Stimulated activated CD4-positive, alpha-beta T cell treated with anti-CD3 and anti-CD28 coated beads, Interleukin-4, amount 100 ng/mL, for 48 hours (primary cell): ENCODE measurements at regions not wholly inside any gene's neighbourhood (a gene's known extent, or its start where the extent isn't known, plus 50 kb on each side); places are given as distances from the start of the nearest gene placed in this dataset.

Source experiments
- DNase-seq, 2 donors: peaks; one replicate each; pipeline ENCODE4 v3.0.0-alpha.2; 2020; ENCODE audit warnings: low read depth in 2 of 2

DNA sequence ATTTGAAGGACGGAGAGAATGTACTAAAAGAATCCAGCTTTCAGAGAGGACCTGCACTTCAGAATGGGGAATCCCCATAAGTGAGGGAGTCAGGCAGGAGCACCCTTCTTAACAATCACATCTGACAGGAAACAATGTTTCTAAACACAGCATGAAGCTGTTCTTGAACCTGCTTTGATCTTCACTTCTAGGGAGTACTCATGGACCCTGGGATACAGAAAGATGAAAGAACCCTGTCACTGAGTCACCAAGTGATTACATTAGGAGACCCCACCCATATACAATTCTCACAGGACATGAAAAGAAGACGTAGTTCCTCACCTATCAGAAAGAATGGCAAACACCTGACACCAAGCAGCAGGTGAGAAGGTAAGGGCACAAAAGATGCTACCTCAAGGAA is 296.9 kb upstream of the ZC3H12C start:
- DNase-seq: no peak

DNA sequence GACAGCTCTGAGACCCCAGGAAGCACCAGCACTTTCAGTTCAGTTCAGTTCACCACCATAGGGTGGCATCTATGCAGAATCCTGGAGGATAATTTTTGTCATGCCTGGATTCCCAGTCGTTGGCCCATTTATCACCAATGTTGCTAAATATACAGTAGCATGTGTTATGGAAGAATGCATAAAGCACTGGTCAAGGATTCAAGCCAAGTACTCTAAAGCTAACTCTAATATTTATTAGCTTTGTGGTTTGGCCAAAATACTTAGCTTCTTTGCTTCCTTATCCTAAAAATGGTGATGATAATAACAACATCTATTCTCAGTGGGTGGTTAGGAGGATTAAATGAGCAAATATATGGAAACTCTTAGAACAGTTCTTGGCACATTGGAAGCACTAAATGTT is 294.7 kb upstream of the ZC3H12C start:
- DNase-seq: no peak

DNA sequence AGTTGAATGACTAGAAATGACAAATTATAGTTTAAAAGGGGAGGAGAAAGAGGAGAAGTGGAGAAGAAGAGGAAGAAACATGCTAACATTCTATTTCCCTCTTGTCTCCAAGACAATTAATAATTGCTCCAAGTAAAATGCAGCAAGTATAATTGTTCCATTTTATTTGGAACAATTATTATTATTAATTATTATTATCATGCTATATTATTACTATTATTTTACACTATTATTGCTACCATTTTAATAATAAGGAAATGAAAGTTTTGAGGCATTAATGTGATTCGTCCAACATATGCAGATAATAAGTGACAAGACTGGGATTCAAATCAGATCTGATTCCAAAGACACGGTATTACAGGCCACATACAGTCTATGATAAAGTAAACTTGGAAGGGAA is 293.6 kb upstream of the ZC3H12C start:
- no peak for DNase-seq

DNA sequence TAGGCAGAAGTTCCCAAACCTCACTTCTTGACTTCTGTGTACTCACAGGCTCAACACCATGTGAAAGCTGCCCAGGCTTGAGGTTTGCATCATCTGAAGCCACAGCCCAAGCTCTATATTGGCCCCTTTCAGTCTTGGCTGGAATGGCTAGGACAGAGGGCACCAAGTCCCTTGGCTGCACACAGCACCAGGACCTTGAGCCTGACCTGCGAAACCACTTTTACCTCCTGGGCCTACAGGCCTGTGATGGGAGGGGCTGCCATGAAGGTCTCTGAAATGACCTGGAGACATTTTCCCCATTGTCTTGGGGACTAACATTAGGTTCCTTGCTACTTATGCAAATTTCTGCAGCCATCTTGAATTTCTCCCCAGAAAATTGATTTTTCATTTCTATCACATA is 288.3 kb upstream of the ZC3H12C start:
- no peak for DNase-seq

DNA sequence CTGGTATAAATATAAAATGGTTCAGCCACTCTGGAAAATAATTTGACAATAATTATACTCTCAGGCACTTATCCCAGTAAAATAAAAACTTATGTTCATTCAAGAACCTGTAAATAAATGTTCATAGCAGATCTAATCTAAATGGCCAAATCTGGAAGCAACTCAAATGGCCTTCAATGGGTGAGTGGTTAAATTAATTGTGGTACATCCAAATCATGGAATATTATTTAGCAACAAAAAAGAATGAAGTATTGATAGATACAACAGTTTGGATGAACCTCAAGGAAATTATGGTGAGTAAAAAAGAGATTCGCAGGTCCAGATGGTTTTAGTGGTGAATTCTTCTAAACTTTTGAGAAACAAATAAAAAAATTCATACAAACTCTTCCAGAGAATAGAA is 287.0 kb upstream of the ZC3H12C start:
- no peak for DNase-seq

DNA sequence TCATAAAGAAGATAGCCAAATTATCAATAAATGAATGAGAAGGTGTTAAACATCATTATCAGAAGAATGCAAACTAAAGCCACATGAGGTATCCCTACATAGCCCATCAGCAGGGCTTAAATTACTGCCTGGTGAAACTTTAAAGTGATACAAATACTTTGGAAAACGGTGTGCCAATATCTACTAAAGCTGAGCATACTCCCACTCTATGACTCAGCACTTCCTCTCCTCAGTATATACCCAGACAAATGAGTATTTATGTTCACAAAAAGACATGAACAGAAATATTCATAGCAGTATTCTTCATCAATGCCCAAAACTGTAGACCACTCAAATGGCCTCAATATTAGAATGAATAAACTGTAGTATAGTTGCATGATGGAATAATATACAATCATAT is 284.6 kb upstream of the ZC3H12C start:
- DNase-seq: no peak

DNA sequence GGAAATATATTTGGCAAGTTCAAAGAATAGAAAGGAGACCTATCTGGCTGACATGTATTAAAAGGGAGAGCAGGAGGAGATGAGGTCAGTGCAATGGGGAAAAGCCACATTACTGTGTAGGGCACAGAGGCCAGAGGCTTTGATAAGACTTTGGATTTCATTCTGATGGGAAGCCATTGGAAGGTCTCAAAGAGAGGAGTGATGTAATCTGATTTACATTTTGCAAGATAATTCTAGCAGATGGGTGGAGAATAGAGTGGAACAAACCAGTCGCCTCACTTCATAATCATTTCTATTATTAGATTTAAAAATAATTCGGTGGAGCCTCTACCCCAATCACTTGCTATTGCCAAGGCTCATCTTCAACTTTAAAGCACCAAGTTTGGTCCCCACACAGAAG is 278.4 kb upstream of the ZC3H12C start:
- DNase-seq: no peak

DNA sequence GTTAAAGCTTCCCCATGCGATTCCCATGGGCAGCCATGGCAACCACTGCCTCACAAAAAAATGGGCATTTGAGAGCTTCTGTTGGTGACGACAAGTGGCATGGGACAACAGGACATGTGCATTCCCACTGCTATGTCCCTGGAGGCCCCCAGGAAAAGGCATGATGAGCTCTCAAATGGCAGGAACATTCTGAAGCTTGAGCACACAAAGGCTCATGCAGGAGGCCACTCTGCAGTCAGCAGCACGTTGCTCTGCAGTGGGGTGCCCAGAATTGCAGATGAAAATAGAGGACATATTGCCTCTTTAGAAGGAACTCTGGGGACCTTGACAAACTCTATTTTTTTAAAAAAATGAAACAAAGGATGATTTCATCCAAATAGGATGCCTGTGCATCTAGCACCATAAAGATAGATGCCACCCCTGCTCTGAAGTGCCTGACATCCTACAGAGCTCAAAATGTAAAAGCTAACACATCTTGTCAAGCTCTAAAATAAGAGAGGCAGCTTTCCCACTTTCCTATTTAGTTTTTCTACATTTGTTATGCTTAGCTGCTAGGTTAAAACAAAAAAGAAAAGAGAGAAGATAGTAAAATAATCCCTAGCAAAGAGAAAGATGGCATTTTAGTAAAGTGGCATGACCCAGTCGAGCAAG is 277.6 kb upstream of the ZC3H12C start:
- DNase-seq: no peak

DNA sequence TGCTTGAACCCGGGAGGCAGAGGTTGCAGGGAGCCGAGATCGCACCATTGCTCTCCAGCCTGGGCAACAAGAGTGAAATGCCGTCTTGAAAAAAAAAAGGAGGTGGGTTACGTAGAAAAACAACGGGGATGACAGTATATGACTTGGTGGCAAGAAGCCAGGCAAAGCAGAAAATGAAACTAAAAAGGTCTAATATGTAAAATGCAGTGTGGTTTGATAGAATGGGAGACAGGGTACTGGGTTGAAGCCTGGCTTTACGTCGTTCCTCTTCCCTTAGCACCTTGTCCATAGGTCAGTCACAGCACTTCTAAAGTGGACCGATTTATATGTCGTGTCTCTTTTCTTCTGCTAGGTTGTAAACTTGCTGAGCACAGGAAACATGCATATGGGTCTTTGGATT is 274.9 kb upstream of the ZC3H12C start:
- DNase-seq: no peak

DNA sequence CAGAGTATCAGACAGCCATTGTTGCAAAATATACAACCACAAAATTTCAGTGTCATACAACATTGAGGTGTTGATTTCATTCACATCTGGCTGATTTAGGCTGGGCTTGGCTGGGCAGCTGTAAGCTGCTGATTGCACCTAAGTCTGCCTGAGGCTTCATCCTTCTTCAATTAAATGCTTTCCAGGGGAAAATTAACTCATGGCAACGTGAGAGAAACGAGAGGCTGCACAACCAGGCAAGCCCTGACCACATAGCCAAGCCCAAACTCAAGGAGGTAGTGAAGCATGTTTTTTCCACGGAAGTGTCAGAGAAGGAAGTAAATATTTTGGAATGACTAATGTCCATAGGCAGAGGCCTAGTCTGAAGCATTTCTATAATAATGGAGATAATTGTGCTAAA is 273.8 kb upstream of the ZC3H12C start:
- DNase-seq: no peak

DNA sequence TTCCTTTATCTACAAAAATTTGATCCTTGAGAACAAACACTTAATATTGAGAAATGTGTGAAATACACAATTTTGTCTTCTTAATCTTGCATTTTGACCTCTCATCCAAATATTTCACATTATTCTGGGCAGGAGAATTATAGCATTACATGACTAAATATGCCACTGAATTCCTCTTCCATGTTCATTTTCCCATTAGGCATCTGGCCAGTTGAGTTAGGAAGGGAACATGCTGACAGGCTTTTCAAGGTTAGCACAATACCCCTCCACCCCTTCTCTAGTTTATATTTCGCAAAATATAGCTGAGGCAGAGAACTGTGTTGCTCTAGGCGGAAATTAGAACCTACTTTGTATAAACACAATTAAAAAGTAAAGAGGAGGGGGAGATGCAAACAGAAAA is 271.7 kb upstream of the ZC3H12C start:
- DNase-seq: no peak

DNA sequence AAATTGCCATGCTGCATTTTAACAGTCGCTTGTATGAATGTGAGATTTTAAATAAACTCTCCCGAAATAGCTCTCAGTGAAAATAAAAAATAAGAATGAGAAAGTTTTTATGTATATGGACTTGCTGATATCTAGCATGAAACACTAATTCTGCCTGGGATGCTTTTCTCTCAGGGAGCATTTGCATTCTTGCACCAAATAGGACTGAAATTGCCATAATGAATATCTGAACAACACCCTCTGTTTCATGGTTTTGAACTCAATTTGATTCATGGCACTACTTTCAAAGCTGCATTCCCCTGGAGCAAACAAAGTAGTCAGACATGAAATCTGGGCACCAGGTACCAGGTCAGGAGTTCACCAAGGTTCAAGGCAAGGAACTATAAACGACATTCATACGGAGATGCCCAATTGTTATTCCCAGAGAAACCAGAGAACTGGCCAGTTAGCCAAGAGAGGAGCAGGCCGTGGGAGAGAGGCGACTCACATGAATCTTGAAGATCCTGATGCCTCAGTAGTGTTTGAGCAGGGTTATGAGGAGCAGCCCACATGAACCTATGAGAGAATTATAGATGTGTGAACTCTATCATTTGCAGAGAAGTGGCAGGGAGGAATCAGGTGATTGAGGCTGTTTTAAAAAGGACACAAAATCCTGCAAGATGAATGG is 270.6 kb upstream of the ZC3H12C start:
- DNase-seq: no peak

DNA sequence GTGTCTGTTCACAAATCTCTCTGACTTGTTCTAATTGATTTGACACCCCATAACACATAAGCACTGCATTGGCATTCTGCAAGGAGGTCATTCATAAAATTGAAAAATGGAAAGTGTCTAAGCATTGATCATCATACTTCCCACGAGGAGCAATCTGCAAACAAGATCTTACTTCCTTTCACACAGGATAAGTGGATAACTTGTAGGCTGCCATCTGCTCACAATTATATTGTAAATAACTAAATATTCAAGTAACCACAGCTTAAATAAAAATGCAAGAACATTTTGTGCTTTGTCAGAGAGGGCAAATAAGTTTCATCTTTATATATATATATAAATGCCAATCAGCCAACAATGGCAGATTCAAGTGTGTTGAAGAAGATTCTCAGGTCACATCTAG is 264.8 kb upstream of the ZC3H12C start:
- DNase-seq: no peak

DNA sequence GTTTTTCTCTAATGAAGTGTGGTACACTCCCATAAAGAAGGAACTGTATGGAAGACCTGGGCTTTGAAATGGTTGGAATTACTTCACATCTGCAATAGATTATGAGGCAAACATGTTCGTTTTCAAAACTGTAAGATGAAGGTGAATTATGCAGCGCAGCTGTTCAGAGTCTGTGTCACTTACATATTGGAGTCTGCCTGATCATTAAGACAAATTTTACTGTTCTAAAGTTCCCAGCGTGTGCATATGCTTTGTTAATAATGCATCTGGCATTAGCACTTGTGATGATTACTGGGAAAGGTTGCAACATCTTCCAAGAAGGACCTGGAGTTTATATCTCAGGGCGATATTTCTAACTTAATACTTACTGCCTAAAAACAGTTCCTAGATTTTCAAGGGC is 255.2 kb upstream of the ZC3H12C start:
- DNase-seq: no peak

DNA sequence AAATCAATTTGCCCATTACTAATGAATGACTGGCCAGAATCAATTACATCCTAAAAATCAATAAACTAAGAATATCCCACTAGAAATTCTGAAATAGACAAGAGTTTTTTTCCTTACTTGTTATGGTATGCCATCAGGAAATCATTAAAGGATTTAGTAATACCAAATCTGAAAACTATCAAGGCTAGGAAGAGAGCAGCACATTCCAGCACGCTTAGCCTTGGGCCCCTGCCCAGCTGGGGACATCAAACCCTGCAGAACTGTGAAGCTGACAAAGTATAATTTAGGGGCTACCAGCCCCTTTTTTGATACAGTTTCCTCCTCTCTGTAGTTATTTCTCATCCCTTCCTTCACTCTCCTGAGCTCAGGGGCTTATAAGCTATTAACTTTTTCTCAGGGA is 247.8 kb upstream of the ZC3H12C start:
- DNase-seq: no peak

DNA sequence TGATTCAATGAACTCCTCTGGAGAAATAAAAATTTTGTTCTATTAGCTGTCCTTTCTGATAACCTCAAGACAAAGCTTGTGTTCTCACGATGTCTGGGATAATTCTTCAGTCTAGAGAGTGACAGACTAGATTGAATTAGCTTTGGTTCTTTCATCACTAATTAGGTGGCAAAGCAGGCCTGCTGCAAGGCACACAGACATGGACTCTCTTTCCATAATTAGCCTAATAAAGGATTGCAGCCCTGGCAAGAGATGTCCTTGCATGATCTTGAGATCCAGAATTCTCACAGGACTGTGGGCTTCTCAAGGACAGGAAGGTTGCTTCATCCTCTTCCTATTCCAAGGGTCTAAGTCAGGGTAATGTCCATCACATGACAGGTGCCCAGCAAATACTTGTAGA is 245.6 kb upstream of the ZC3H12C start:
- DNase-seq: no peak

DNA sequence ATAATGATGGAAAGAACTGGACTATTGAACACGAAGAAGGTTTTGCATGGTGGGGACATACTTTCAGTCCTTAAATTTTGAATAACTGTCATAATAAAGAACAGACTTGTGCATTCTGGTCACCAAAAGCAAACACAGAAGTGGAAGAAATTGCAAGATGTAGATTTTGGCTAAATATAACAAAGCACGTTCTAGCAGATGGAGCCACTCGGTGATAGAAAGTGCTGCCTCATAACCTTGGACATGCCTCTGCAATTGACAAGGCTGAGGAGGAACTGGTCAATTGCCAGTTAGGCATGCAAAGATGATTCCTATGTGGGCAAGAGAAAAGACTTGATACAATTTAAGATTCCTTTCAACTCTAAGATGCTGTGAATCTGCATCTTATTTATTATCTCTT is 244.1 kb upstream of the ZC3H12C start:
- DNase-seq: no peak

DNA sequence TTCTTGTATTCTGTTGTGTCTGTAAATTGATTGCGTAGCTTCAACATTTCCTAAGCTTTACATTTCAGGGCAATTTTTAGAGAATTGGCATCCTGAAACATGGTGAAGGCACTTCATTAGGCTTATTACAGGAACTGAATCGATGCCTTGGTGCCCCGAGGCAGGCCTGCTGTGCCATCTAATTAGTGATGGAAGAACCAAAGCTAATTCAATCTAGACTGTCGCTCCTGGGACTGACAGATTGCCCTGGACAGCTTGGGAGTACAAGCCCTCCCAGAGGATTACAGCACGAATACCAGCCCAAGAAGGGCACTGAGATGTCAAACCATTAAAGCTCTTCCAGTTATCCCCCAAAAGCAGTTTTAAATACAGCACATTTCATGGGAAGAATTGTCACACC is 243.2 kb upstream of the ZC3H12C start:
- no peak for DNase-seq

DNA sequence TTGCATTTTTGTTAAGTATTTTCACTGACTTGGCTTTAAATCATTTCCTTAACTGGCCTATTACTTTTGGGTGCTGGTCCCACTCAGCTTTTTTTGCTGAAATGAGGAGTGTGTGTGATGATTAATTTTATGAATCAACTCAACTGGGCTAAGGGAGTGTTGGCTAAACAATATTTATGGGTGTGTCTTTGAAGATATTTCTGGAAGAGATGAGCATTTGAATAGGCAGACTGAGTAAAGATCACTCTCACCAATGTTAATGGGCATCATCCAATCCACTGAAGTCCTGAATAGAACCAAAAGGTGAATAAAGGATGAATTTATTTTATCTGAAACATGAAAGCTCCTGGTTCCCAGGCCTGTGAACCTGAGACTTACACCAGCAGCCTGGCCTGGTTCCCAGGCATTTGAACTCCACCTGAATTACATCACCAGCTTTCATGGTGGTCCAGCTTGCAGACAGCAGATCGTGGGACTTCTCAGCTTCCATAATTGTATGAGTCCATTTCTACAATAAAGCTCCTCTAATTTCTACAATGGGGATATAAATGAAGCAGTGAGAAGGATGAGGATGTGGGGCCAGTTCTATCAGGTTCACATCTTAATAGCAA is 241.3 kb upstream of the ZC3H12C start:
- DNase-seq: no peak

DNA sequence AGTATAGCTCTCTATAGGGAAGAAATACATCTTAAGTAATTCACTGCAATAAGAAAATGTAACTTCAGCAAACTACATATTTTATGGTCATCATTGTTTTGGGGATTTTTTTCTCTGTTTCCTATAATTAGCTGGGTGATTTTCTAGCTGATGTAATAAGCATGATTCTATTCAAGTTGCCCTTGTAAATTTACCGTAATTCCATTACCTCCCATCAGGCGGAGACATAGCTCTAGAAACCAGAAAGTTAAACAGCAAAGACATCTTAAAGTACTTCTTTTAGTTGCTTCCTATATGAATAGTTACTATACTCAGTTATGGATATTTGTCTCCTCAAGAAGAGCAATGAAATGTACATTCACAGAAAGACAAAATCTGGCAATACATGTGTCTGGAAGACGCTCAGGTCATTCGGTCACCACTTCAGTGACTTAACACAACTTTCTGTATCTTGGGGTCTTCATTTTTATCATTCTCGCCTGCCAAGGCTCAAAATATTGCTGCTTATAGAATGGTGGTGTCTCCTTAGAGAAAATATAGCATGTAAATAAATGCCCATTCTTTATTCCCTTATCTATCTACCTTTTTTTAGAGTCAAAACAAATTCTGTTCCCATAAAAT is 239.9 kb upstream of the ZC3H12C start:
- no peak for DNase-seq

DNA sequence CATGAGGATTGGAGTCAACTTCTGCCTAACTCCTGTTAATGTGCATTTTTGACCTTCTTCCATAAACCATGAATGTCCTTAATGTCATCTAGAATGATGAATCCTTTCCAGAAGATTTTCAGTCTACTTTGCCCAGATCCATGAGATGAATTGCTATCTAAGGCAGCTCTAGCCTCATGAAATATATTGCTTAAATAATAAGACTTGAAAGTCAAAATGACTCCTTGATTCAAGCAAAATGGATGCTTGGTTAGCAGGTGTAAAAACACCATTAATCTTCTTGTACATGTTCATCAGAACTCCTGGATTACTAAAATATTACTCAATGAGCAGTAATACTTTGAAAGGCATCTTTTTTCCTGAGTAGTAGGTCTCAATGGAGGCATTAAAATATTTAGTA is 238.5 kb upstream of the ZC3H12C start:
- DNase-seq: no peak

DNA sequence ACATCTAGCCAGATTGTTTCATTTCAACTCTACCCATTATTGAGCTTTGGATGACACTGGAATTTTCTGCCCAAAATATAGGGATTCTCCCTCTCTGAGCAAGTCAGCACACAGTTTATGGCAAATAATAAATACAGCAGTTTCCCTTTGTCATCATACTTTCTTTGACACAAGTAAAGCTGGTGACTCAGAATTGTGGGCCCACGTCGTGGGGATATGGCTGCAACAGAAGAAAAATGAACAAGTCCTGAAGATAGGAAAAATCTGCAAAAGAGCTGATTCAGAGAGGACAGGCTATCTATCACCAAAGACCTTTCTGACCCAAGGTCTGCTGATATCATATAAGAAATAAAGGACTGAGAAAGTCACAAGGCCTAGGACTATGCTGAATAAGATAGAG is 236.3 kb upstream of the ZC3H12C start:
- no peak for DNase-seq

DNA sequence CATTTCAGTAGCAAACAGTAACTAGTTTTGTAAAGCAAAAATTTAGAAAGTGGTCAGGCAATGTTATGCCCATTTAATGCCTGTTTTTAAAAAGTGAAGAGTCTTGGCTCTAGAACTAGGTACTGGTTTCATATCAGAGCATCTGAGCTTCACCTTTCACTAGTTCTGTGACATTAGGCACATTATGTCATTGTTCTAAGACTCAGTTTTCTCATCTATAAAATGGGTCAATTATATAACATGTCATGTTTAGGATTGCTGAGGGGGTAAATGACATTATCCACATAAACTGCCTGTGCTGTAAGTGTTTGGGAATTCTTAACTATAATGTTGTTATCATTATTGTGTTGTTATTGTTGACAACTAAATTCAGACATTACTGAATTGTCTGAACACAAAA is 235.6 kb upstream of the ZC3H12C start:
- no peak for DNase-seq
